ENCODE measurements at regions not wholly inside any gene's neighbourhood (a gene's known extent, or its start where the extent isn't known, plus 50 kb on each side); places are given as distances from the start of the nearest gene placed in this dataset.

DNA sequence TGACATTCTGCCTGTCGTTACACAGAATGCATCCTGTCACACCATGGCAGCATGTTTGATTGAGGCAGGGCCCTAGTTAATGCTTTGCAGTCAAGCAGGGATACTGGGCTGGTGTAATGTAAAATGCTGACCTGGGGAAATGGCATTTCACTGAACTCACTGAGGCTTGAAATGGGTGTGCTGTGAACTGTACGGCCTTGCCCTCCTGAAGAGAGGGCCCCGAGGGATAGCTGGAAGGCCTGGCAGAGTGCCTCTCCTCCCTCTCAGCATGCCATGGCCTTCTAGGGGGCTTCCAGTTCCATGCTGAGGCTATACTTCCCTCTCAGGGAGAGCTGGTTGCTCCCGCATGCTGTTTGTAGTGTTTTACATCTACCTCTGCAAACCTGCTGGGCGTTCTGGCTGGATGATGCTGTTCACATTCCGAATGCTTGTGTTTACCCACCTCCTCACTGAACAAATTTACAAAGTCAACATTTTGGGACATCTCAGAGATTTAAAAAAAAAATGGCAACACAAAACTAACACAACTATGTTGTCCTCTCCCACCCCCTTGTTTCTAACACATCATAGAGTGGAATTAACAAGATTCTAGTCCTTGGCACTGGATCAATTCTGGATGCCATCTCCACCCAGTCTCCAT lies 416.7 kb upstream of the CADM1 start:
- no peaks in the 10 kb centered on the region for H3K9me3 ChIP-seq
- no peaks in the 10 kb centered on the region for H3K27me3 ChIP-seq
- no peak overlapping the region for H3K27ac ChIP-seq
- no peaks in the 10 kb centered on the region for H3K36me3 ChIP-seq
- H3K4me1 ChIP-seq = no peaks in the 10 kb centered on the region
- TF ChIP-seq, protein P1, sequence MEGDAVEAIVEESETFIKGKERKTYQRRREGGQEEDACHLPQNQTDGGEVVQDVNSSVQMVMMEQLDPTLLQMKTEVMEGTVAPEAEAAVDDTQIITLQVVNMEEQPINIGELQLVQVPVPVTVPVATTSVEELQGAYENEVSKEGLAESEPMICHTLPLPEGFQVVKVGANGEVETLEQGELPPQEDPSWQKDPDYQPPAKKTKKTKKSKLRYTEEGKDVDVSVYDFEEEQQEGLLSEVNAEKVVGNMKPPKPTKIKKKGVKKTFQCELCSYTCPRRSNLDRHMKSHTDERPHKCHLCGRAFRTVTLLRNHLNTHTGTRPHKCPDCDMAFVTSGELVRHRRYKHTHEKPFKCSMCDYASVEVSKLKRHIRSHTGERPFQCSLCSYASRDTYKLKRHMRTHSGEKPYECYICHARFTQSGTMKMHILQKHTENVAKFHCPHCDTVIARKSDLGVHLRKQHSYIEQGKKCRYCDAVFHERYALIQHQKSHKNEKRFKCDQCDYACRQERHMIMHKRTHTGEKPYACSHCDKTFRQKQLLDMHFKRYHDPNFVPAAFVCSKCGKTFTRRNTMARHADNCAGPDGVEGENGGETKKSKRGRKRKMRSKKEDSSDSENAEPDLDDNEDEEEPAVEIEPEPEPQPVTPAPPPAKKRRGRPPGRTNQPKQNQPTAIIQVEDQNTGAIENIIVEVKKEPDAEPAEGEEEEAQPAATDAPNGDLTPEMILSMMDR (IDR thresholded peaks at IDR 0.05) = no peak
- TF ChIP-seq POLR2A (IDR thresholded peaks at IDR 0.05) = no peak
- DNase-seq = no peak
- H3K4me3 ChIP-seq = no peak overlapping the region

DNA sequence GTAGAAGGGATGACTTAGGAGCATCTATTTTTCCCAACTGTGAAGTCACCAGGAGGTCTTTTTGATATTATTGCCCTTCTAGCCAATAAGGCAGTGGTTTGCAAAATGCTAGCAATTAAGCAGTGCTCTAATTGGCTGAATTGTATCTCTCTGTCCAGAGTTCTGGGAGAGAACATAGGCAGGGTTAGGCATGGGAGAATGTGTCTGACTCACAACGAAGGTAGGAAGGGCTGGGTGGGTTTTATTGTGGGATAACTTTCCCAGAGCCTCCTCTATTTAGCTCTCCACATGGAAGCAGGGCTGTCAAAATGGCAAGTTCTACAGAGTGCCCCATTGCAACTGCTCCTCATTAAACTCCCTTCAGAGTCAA lies 415.9 kb upstream of the CADM1 start:
- no peaks in the 10 kb centered on the region for H3K9me3 ChIP-seq
- H3K27me3 ChIP-seq = no peaks in the 10 kb centered on the region
- no peak overlapping the region for H3K4me3 ChIP-seq
- DNase-seq = no peak
- H3K27ac ChIP-seq = no peak overlapping the region
- H3K36me3 ChIP-seq = no peaks in the 10 kb centered on the region
- TF ChIP-seq, protein P1 (IDR thresholded peaks at IDR 0.05) = no peak
- no peak for TF ChIP-seq POLR2A (IDR thresholded peaks at IDR 0.05)
- H3K4me1 ChIP-seq = no peaks in the 10 kb centered on the region

DNA sequence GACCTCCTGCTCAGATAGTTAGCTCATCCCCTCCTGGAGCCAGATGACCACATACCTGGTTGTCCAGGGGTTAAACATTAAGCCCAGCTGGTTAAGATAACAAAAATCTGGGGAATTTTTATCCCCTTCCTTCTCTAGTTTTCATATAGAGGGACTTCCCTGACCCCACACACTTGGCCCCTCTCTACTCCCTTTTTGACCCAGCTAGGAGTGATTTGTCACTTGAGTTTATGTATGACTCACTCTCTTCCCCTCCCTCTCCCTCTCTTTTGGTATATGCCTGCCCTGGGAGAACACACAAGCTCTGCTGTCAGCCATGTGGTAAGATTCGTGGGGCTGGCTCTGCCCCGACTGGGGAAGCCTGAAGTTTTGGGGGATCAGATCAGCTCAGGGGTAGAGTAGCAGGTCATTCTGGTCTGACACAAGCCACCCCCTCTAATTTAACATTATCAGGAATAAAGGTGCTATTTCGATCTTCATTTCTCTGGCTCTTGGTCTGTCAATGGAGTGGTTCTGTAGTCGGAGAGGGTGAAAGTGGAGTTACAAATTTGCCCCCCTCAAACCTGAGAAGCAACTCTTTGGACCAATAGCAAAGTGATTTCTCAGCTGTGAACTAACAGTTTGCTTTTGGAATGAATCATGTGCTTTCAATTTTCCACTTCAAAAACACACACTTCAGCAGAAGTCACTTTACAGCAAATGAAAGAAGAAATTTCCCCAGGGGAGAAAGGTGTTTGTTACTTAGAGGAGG lies 415.3 kb upstream of the CADM1 start:
- Histone ChIP-seq H3K27ac (no peak overlapping the region), H3K36me3 (no peaks in the 10 kb centered on the region), H3K27me3 (no peaks in the 10 kb centered on the region), H3K9me3 (no peaks in the 10 kb centered on the region), H3K4me3 (no peak overlapping the region), H3K4me1 (no peaks in the 10 kb centered on the region)
- TF ChIP-seq, protein P1 (IDR thresholded peaks at IDR 0.05) = no peak
- no peak for TF ChIP-seq POLR2A (IDR thresholded peaks at IDR 0.05)
- no peak for DNase-seq

DNA sequence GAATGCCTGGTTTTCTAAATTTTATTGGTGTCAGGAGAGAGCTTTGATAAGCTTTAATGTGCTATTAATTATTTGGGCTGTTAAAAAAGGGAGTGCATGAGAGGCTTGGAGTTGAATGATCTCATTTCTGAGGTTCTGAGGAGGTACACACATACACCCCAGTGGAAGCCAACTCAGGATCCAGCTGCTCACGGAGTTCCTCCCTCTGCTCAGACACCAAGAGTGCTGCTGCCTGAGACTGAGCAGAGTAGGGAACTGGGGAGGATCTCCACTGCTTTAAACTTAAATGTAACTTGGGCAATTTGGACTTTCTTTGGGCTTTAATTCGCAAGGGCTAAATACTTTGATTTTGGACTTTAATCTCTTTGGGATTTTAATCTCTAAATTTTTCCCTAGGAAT lies 414.4 kb upstream of the CADM1 start:
- H3K9me3 ChIP-seq = no peaks in the 10 kb centered on the region
- H3K4me1 ChIP-seq = no peaks in the 10 kb centered on the region
- DNase-seq = no peak
- no peaks in the 10 kb centered on the region for H3K27me3 ChIP-seq
- no peak overlapping the region for H3K4me3 ChIP-seq
- no peak overlapping the region for H3K27ac ChIP-seq
- H3K36me3 ChIP-seq = no peaks in the 10 kb centered on the region
- no peak for TF ChIP-seq POLR2A (IDR thresholded peaks at IDR 0.05)
- TF ChIP-seq, protein P1 (IDR thresholded peaks at IDR 0.05) = no peak

DNA sequence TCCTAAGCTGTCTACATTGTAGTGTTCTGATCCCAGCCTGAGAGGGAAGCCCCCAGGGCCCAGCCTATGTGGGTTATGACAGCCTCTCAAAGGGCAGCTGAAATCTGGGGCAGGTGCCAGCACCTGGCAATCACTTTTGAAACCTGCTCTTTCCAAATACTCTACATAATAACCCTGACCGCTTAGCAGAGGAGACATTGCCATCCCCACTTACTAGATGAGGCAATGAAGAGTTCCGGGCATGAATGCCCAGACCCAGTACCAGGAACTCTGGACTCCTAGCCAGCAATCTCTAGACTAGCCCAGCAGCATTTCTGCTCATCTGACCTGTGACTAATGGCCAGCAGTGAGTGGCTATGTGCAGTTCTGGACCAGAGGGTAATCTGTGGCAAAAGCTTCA lies 412.4 kb upstream of the CADM1 start:
- Histone ChIP-seq H3K27ac (no peak overlapping the region), H3K4me1 (no peaks in the 10 kb centered on the region), H3K36me3 (no peaks in the 10 kb centered on the region), H3K9me3 (no peaks in the 10 kb centered on the region), H3K4me3 (no peak overlapping the region), H3K27me3 (no peaks in the 10 kb centered on the region)
- DNase-seq = no peak
- TF ChIP-seq POLR2A (IDR thresholded peaks at IDR 0.05) = no peak
- TF ChIP-seq, protein P1 (IDR thresholded peaks at IDR 0.05) = no peak
